Erythroblast (primary cell): ENCODE measurements at regions not wholly inside any gene's neighbourhood (a gene's known extent, or its start where the extent isn't known, plus 50 kb on each side); places are given as distances from the start of the nearest gene placed in this dataset.

Source experiments
- GATA1 ChIP-seq: IDR thresholded peaks from 2 replicates; pipeline ENCODE4 v1.6.1; 2011; ENCODE audit warnings: low read depth, mild to moderate bottlenecking, control low read depth, low read length, moderate library complexity
- POLR2A ChIP-seq: IDR thresholded peaks from 2 replicates; pipeline ENCODE4 v1.6.1; 2011; ENCODE audit warnings: mild to moderate bottlenecking, low read length

DNA sequence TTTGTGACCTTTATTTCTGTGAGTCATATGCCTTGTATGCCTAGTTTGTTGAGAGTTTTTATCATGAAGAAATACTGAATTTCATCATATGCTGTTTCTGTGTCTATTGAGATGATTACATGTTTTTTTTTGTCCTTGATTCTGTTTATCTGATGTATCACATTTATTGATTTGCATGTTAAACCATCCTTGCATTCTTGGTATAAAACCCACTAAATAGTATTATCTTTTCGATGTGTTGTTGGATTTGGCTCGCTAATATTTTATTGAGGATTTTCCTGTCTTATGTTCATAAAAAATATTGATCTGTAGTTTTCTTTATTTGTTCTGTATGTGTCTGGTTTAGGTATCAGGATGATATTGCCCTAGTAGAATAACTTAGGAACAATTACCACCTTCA is 164.7 kb upstream of the CHRM3 start:
- no peak for TF ChIP-seq POLR2A
- TF ChIP-seq GATA1, result no peak
